HG02642 (cell line): ENCODE measurements at regions not wholly inside any gene's neighbourhood (a gene's known extent, or its start where the extent isn't known, plus 50 kb on each side); places are given as distances from the start of the nearest gene placed in this dataset.
"Not testable (repeated sequence)": the region's sequence is repeated elsewhere in the genome, so short reads cannot be mapped to it uniquely, and the experiment has no call there.

Experiments used
- ATAC-seq: cut with Tn5 transposase; IDR thresholded peaks from one replicate; pipeline ENCODE4 v1.9.1; 2021; ENCODE audit warnings: mild to moderate bottlenecking; ENCODE audit not compliant: unreplicated experiment, poor library complexity

DNA sequence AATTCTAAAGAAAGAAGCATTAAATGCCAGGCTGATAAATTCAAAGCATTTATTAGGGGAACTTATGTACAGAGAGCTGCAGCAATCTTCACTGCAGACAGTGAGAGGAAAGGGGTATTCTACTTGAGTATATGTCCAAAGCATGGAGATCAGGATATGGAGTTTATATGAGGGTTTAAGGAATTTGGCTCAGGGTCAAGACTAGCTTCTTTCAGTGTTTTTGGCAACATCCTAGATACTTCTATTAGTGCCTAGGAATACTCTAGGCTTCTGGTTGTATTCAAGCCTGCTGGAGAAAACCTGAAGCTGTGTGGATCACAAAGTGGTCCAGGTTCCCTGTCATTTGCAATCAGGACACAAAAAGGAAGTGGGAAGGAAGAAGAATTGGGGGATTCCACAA is 194.6 kb downstream of the CETN3 start:
- no peak for ATAC-seq

DNA sequence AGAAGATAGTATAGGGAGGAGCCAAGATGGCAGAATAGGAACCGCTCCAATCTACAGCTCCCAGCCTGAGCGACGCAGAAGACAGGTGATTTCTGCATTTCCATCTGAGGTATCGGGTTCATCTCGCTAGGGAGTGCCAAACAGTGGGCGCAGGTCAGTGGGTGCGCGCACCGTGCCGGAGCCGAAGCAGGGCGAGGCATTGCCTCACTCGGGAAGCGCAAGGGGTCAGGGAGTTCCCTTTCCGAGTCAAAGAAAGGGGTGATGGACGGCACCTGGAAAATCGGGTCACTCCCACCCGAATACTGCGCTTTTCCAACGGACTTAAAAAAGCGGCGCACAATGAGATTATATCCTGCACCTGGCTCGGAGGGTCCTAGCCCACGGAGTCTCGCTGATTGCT is 201.2 kb downstream of the CETN3 start:
- not testable (repeated sequence) for ATAC-seq

DNA sequence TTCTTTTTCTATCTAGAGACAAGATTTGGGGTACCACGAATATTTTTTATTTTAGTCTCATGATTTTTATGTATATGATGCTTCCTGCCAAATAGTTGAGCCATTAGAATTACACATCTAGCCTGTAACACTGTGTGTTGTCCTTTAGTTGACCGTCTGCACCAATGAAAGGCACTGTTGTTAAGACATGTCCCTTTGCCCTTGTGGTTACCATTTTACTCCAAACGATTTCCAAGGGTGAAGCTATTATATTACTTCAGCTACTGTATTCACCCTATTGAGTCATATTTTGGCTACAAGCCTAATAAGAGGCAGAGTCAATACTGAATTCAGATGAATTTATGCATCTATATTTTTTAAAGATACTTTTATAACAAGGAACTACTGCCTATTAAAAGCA is 207.6 kb downstream of the CETN3 start:
- ATAC-seq: no peak

DNA sequence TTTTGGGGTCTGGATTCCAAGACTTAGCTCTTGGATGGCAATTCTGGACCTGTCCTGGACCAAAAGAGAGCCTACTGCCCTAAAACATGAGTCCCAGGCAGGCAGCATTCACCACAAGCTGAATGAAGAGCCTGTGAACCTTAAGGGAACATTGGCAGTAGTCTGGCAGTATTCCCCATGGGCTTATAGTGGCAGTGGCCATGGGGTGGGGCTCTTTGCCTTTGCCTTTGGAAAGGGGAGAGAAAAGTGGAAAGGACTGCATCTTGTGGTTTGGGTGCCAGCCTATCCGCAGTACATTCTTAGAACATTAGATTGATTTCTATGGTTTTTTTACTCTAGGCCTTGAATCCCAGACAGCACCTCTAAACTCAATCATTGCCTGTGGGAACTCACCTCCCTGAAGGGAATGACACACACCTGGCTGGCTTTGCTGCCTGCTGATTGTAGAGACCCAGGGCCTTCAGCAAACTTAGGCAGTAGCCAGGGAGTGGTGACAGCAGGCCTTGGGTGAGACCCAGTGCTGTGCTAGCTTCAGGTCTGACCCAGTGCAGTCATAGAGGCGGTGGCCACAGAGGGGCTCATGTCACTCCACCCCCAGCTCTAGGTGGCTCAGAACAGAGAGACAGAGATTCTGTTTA is 216.3 kb downstream of the CETN3 start:
- ATAC-seq: no peak

DNA sequence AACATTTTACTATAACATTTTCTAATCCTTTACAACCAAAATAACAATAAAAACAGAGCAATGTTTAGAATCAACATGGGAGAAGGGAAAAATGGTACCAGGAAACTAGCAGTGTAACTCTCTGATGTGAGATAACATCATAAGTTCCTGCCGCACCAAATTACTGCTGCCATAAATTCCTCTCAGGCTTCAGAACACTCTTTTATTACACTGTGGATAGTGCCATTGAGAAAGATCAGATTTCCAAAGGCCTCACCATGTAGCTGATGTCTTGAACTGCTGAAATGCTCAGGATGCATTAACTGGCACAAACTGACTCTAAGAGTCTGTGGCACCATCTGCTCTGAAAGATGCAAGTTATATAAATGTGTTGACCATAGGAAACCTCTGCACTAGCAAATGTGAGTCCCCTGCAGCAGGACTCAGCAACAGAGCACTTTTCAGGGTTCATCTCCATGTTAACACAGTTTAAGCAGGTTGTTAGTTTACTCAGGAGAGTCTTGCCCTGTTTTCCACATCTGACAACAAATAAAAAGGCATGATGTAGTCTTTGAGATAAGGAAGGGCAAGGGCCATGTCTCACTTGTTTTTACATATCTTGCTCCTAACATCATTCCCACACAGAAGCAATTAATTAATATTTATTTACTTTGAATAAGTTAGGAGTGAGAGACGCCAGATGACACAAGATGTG is 218.1 kb downstream of the CETN3 start:
- no peak for ATAC-seq

DNA sequence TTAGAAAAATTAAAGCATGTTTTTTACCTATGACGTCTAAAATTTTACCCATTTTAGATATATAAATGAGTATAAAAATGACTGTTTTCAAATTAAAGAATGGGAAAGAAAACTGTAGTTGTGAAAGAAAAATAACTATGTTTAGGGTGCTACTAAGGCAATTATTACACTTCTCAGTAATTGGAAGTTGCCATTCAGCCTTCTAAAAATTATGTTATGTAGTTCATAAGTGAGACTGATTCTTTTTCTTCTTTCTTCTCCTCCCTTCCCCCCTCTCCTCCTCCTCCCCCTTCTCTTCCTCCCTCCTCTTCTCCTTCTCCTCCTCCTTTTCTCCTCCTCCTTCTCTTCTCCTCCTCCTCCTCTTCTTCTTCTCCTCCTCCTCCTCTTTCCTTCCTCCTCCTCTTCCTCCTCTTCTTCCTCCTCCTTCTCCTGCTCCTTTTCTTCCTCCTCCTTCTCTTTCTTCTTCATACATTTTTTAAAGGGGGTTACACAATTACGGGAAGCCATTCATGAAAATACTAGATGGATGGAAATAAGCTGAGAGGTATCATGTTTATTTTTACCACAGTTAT is 223.6 kb downstream of the CETN3 start:
- no peak for ATAC-seq

DNA sequence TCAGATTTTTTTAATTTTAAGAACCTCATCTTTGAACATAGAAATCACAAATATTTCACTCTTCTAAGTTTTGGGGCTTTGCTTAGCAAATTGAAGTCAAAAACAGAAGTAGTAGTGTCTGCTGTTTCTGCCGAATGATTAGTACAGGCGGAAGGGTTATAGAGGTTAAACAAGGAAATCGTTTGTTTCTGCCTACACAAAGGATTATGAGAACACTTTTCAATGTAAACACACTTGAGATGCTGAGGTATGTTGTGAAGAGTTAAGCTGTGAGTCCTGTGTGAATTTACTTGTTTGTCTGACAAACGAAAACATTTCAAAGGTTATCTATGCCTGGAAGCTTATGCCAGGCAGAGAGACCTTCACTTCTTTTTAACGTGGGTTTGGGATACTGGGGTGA is 224.8 kb downstream of the CETN3 start:
- no peak for ATAC-seq

DNA sequence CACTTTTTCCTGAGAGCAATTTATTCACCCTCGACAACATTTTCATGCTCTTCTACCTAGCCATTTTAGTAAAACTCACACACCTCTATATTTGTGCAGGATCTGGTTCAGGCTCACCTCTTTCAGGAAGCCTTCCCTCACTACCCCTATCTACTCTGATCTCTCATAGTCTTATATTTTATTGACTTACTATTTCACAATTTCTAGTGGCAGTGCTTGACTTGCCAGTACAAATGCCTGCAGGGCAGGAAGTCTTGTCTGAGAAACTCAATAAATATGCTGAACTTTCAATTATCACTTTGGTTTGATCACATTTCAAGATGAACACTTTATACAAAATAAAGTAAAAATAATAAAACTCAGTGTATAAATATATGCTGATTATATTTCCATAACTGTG is 226.8 kb downstream of the CETN3 start:
- no peak for ATAC-seq

DNA sequence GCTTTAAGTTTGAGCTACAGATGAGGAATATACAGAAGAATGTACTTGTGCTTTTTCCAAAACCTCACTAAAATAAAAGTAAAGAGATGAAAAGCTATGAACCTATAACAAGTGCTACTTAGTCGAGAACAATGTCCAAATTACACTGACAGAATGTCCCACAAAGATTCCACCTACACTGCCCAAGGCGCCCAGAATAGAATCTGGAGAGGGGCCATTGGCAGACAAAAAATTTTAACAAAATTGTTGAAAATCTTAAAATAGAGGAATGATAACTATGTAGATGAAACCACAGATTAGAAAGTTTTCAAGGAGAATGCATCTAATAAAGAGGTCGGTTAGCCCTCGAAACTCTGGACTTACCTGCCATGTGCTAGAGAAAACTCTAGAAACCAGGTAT is 235.3 kb downstream of the CETN3 start:
- ATAC-seq: no peak

DNA sequence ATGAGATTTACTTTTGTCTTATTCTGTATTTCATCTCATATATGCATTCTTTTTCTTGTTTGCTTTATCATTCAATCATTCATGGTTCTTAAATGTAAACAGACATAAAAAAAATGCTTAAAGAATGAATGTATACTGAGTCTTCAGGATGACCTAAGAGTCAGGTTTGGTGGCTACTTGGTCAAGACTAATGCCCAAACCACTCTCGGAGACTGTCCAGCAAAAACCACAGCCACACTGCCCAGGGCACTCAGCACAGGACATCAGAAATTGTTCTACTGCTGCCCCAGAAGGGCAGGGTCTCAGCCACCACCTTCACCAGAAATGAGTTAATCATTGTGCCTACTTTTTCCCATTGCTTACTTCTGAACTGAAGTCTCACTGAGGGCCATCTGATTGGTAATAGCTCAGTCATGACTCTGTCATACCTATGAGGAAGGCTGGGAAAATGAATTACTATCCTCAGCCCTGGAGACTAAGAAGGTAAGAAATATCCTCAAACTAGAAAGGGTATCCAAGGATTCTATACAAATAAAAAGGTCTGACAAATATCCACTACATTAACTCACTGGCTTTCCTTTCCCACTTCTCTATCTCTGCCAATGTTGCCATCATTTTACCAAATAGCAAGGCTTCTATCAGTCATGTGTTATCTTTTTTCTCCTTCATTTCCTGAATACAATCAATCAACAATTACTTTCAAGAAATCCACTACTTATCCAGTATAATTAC is 236.1 kb downstream of the CETN3 start:
- ATAC-seq: no peak

DNA sequence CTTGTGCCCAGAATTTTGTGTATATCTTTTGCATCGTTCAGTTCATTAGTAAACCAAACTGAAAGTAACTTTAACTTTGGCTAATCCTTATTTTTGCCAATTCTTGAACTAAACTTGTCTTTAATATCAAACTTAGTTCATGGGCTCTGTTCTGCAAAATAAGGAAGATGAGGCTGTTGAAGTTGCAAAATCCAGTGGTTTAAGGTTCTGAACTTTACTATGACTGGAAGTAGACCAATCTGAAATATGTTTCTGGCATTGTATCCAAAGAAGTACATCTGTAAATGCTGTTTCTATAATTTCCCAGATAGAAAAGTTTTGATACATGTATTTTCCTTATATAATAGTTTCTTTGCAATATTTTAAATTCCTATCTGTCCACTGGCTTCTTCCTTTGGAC is 238.1 kb downstream of the CETN3 start:
- no peak for ATAC-seq

DNA sequence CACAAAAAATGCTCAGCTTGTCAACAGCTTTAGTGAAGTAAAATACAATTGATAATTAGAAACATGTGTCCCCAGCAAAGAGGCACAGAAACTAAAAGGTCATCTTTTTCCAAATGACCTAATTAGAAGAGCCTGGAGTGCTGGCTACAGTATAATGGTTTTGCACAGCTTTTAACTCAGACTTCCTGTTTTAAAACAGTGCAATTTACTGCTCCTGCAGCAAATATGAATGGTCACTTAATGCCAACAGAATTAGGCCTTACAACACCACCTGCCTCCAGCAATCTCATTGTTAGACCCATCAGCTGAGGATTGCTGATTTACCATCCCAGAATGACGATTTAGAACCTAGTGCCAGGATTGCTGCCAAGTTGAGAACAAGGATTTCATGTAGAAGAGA is 239.3 kb downstream of the CETN3 start:
- no peak for ATAC-seq

DNA sequence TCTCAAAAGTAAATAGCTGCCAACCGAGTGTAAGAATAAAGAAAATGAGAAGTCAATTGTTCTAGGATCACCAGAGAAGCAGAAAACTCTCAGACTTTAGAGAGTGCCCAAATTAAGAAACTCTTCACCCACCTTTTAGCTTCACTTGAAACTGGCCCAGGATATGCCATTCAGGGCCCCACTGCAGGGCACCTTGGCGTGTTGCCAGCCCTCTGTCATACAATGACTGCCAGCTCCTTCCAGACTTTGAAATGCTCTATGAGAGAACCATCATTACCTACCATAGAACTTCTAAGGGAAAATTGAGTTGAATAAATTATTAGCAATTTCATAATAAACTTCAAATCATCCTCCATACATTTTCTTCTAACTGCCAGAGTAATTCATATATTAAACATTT is 240.5 kb downstream of the CETN3 start:
- ATAC-seq: no peak

DNA sequence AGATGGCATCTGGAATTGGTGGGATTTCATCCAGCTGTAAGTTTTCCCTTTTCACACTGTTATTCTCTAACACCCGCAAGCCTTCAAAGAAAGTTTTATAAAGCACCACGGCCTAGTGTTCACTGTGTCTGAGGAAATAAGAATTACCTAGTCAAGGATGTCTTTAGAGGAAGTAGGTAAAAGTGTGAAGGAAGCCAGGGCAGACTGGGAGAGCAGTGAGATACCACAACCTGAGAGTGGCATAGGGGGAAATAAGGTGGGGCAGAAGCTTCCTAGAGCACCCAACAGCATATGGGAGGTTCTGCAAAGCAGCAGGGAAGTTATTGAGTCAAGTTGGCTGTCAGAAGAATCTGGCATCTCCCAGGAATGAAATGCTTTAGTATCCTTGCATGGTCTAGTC is 241.2 kb downstream of the CETN3 start:
- no peak for ATAC-seq

DNA sequence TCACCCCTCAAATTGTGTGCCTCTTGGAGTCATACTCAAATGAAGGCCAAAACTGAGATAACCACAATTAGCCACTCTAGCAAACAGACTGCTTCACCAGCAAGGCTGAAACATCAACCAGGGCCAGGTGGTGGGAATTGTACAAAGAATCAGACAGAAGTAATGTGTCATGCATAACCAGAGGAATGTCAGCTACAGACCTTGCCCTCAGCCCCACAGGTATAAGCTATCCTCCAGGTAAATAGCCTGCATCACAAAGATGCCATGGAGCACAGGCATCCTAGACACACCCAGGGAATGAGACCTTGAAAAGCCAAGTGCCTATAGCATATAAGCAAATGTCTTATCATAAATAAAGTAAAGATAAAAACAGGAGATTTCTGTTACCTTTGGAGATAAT is 242.7 kb downstream of the CETN3 start:
- ATAC-seq: no peak

DNA sequence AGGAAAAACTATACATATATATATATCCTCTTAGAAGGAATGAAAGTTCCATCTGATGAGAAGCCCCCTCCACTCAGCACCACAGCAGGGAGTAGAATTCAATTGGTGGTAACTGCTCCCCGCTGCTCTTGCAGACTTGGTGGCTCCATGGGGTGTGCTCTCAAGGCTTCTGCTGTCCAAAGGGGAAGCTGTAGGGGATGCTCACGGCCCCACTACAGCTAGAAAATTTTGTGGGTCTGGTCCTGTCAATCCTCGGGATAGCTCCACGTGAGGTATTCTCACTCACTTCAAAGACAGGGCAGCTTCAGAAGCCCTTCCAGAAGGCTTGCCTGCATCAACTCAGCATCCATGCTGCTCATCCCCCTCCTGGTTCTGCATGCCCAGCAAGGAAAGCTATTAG is 247.2 kb downstream of the CETN3 start:
- ATAC-seq: no peak

DNA sequence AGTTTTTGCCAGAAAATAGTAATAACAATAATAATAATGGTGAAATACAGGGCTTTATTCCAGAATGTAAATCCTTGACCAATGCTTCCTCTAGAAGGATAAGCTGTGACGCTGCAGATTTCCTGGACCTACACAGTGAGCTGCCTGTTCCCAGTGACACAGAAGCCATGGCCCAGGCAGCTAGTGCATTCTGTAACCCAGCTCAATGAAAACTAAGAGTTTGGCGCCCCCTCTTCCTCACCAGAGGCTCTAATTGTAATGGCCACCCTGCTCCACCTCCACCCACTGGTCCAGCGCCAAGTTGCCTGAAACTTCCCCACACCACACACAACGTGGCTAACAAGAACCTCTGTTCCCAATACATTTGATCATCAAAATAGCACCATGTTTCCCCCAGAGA is 248.1 kb downstream of the CETN3 start:
- peak; percentile 75 for ATAC-seq

DNA sequence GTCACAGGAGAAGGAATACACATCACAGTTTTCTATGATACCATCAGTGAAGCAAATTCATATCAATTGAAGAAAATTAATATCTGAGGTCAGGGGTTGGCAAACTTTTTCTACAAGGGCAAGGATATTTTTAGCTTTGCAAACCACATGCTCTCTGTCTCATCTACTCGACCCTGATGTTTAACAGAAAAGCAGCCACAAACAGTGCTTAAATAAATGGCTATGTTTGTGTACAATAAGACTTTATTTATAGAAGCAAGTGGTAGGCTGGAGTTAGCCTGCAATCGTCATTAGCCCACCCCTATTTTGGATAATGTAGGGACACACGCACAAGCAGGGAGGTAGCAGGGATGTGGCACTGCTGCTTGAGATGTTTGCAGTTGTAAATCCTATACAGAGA is 251.4 kb downstream of the CETN3 start:
- no peak for ATAC-seq

DNA sequence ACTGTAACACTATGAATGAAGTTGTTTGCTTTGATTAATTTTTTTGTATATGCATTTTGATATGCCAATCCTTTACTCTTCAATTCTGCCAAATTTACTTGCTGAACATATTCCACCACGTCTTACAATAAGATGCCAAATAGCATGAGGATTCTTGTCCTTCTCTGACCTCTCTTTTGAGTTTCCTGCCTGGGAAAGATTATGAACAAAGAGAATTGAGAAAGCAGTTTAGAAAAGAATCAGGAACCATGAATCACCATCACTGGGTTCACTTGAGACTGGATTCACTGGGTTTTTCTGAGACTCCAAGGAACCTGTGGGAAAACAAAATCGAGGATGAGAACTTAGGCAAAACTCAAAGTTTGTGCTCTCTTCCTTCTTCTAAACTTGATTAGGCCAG is 256.5 kb downstream of the CETN3 start:
- ATAC-seq: no peak

DNA sequence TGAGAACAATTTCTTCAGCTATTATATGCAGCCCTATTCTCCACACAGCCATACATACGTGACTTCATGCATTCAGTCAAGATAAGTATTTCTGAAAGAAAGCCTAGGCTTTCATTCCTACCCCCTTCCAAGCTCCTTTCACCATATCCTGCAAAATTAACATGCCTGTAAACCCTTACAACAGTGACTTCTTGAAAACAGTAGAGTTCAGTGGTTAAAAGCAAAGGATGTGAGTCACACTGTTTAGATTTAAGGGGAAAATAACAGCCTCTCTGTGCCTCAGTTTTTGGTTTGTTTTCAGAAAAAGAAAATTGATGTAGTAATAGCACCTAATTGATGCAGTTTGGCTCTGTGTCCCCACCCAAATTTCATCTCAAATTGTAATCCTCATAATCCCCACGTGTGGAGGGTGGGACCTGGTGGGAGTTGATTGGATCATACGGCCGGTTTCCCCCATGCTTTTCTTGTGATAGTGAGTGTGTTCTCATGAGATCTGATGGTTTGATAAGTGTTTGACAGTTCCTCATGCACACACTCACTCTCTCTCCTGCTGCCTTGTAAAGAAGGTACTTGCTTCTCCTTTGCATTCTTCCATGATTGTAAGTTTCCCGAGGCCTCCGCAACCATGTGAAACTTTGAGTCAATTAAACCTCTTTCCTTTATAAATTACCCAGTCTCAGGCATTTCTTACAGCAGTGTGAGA is 264.8 kb downstream of the CETN3 start:
- no peak for ATAC-seq

DNA sequence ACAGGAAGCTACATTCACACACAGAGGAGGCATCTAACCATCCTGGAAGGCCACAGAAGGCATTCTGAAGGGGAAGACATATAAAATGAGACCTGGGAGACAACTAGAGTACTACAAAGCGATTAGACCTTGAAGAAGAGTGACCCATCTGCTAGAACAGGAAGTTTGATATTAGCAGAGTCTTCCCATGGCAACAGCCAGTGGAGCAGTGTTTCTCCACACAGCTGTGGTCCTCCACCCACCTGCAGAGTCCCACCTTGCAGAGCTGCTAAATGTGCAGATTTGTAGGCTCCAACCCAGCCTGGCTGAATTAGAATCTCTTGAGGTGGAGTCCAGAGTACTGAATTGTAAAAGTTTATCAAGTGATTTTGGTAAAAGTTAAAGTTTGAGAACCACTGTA is 267.0 kb downstream of the CETN3 start:
- ATAC-seq: no peak
